ENCODE measurements at regions not wholly inside any gene's neighbourhood (a gene's known extent, or its start where the extent isn't known, plus 50 kb on each side); places are given as distances from the start of the nearest gene placed in this dataset.

DNA sequence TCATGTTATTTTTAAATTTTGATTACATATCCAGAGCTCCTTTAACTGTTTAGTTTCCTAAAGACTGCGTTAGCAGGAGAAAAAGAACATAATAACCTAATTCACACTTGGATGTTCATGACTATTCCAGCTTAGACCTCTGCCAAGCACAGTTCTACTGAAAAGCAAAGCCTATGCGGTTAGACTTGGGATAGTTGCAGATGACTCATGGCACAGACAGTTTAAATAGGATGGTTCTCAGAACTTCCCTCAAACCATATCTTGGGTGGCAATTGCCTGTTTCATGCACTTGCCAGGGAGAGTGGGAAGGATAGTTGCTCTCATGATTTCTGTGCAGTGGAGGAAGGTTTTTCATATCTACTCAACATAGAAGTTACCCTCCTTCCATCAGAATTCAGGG, 149.7 kb upstream of the KLHL29 start:
- peak in 1 of 2 donors; percentile 18 for DNase-seq (ENCODE audit: extremely low spot score in 2 of 2)
- Histone ChIP-seq H3K27me3 (no peaks in the 10 kb centered on the region), H3K36me3 (no peaks in the 10 kb centered on the region), H3K4me3 (no peak overlapping the region), H3K27ac (no peak overlapping the region), H3K9me3 (no peaks in the 10 kb centered on the region), H3K4me1 (no peaks in the 10 kb centered on the region)
- intact Hi-C loops (cut with DNase I), result no loop called here
- TF ChIP-seq, protein P1, sequence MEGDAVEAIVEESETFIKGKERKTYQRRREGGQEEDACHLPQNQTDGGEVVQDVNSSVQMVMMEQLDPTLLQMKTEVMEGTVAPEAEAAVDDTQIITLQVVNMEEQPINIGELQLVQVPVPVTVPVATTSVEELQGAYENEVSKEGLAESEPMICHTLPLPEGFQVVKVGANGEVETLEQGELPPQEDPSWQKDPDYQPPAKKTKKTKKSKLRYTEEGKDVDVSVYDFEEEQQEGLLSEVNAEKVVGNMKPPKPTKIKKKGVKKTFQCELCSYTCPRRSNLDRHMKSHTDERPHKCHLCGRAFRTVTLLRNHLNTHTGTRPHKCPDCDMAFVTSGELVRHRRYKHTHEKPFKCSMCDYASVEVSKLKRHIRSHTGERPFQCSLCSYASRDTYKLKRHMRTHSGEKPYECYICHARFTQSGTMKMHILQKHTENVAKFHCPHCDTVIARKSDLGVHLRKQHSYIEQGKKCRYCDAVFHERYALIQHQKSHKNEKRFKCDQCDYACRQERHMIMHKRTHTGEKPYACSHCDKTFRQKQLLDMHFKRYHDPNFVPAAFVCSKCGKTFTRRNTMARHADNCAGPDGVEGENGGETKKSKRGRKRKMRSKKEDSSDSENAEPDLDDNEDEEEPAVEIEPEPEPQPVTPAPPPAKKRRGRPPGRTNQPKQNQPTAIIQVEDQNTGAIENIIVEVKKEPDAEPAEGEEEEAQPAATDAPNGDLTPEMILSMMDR (IDR thresholded peaks at IDR 0.05), result no peak
- TF ChIP-seq POLR2AphosphoS5 (IDR thresholded peaks at IDR 0.05; ENCODE audit: insufficient read depth in 1 of 2, low read depth in 1 of 2) (no peak), POLR2A (IDR thresholded peaks at IDR 0.05) (no peak)

DNA sequence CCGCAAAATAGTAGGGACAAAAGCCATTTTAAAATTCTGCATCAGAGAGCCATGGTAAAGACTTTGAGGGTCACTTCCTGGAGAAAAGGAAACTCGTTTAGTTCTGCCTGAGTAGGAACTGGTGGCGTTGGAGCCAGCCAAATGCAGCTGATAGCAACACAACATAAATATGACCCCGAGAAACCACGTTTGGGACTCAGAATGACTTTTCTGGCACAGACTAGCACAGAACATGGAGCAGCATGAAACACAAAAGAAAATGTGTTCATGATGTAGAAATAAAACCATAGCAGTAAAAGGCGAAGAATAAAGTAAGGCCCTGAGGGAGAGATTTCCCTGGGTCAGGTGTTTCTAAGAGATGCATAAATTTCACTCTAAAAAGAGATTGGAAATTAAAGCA, 149.2 kb upstream of the KLHL29 start:
- H3K27me3 ChIP-seq, result no peaks in the 10 kb centered on the region
- TF ChIP-seq, protein P1 (IDR thresholded peaks at IDR 0.05), result no peak
- TF ChIP-seq POLR2AphosphoS5 (IDR thresholded peaks at IDR 0.05; ENCODE audit: insufficient read depth in 1 of 2, low read depth in 1 of 2) (no peak), POLR2A (IDR thresholded peaks at IDR 0.05) (no peak)
- intact Hi-C loops (cut with DNase I), result no loop called here
- H3K27ac ChIP-seq, result no peak overlapping the region
- no peaks in the 10 kb centered on the region for H3K9me3 ChIP-seq
- H3K4me1 ChIP-seq, result no peaks in the 10 kb centered on the region
- no peak for DNase-seq (ENCODE audit: extremely low spot score in 2 of 2)
- no peaks in the 10 kb centered on the region for H3K36me3 ChIP-seq
- H3K4me3 ChIP-seq, result no peak overlapping the region

DNA sequence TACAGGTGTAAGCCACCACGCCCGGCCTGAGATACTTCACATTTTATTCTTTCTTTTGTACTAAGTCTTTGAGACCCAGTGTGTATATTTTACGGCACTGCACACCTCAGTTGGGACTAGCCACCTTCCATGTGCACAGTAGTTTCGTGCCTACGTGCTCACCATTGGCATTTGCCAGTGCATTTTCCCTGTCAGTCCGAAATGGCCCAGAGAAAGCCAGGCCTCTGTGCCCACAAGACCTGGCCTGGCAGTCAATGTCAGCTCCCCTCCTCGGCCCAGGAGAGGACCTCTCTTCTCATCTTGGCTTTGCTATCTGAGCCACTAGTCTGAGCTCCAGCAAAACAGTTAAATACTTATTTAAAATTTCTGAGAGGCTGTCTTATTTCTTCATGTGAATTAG, 147.8 kb upstream of the KLHL29 start:
- no peaks in the 10 kb centered on the region for H3K4me1 ChIP-seq
- no peaks in the 10 kb centered on the region for H3K36me3 ChIP-seq
- DNase-seq (ENCODE audit: extremely low spot score in 2 of 2), result peak in 1 of 2 donors; percentile 58
- no peaks in the 10 kb centered on the region for H3K27me3 ChIP-seq
- intact Hi-C loops (cut with DNase I), result no loop called here
- TF ChIP-seq POLR2A (IDR thresholded peaks at IDR 0.05), result no peak
- H3K4me3 ChIP-seq, result no peak overlapping the region
- no peak overlapping the region for H3K27ac ChIP-seq
- no peaks in the 10 kb centered on the region for H3K9me3 ChIP-seq

DNA sequence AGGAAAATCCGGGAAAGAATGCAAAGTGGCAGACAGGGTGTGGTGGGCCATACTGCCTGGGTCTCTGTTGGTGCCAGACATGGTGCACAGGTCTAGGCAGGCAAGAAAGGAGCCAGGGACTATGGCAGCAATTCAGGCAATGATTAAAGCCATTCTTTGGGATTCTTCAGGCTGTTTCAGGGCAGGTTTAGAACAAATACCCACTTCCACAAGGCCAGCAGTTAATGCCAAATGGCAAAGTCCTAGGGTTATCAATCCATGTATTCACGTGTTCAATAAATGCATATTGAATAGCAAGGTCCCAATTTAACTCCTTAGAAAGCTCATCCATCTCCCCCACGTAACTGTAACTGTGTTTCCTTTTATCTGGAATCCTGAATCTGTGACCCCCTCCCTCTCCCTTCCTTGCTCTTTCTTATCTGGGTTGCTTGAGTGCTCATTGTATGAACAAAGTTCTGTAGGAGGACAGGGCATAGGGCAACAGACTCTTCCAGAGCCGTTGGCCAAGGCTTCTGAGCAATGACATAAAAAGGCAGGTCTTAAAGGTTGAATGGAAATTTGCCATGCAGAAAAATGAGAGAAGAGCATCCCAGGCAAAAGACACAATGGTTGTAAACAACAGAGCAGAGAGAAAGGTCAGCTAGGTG, 146.8 kb upstream of the KLHL29 start:
- no peak for DNase-seq (ENCODE audit: extremely low spot score in 2 of 2)
- TF ChIP-seq POLR2AphosphoS5 (IDR thresholded peaks at IDR 0.05; ENCODE audit: insufficient read depth in 1 of 2, low read depth in 1 of 2), result no peak
- H3K36me3 ChIP-seq, result no peaks in the 10 kb centered on the region
- H3K9me3 ChIP-seq, result no peaks in the 10 kb centered on the region
- H3K4me1 ChIP-seq, result no peaks in the 10 kb centered on the region
- H3K27ac ChIP-seq, result no peak overlapping the region
- H3K4me3 ChIP-seq, result no peak overlapping the region
- H3K27me3 ChIP-seq, result no peaks in the 10 kb centered on the region
- intact Hi-C loops (cut with DNase I), result no loop called here

DNA sequence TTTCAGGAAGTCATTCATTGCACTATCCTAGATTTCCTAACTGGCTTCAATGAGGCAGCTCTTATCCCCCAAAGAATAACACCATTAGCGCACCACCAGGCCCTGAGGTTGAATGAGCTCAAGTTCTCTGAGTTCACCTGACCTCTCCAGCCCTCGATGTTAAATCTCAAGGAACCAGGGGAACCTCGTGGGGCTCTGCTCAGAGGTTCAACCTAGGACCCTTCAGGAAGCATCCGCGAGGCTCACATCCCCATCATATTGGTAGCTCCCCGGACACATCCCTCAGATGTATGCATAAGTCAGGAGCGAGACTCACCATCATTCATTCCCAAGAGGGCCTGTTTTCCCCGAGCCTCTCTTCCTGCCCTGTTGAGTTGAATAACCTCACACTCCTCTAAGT, 145.6 kb upstream of the KLHL29 start:
- no peak overlapping the region for H3K27ac ChIP-seq
- TF ChIP-seq, protein P1 (IDR thresholded peaks at IDR 0.05), result no peak
- TF ChIP-seq POLR2AphosphoS5 (IDR thresholded peaks at IDR 0.05; ENCODE audit: insufficient read depth in 1 of 2, low read depth in 1 of 2), result no peak
- TF ChIP-seq POLR2A (IDR thresholded peaks at IDR 0.05), result no peak
- H3K9me3 ChIP-seq, result no peaks in the 10 kb centered on the region
- no peaks in the 10 kb centered on the region for H3K4me1 ChIP-seq
- intact Hi-C loops (cut with DNase I), result no loop called here
- H3K36me3 ChIP-seq, result no peaks in the 10 kb centered on the region
- H3K27me3 ChIP-seq, result no peaks in the 10 kb centered on the region
- DNase-seq (ENCODE audit: extremely low spot score in 2 of 2), result peak in 1 of 2 donors; percentile 71
- no peak overlapping the region for H3K4me3 ChIP-seq

DNA sequence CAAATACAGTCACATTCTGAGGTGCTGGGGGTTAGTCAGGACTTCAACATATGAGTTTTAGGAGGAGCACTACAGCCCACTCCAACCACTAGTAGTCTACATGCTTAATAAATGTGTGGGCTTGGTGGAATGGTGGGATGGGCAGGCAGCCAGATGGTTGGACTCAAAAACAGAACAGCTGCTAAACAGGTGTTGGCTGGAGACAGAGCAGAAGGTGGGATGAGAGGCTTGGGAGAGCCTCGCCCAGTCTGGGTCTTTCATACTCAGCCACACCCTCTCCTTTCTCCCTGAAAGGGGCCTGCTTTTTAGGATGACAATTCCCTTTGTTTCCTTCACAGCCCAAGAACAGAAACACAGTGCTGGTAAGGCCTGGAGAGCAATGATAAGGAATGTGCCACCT, 143.9 kb upstream of the KLHL29 start:
- Histone ChIP-seq H3K27me3 (no peaks in the 10 kb centered on the region), H3K27ac (no peak overlapping the region), H3K9me3 (no peaks in the 10 kb centered on the region), H3K36me3 (no peaks in the 10 kb centered on the region), H3K4me1 (no peaks in the 10 kb centered on the region), H3K4me3 (no peak overlapping the region)
- DNase-seq (ENCODE audit: extremely low spot score in 2 of 2), result no peak
- TF ChIP-seq POLR2AphosphoS5 (IDR thresholded peaks at IDR 0.05; ENCODE audit: insufficient read depth in 1 of 2, low read depth in 1 of 2) (no peak), POLR2A (IDR thresholded peaks at IDR 0.05) (no peak)
- TF ChIP-seq, protein P1 (IDR thresholded peaks at IDR 0.05), result no peak
- intact Hi-C loops (cut with DNase I), result no loop called here

Data from vagina (tissue), 2 donors.